ENCODE measurements at regions not wholly inside any gene's neighbourhood (a gene's known extent, or its start where the extent isn't known, plus 50 kb on each side); places are given as distances from the start of the nearest gene placed in this dataset.
"Not testable (repeated sequence)": the region's sequence is repeated elsewhere in the genome, so short reads cannot be mapped to it uniquely, and the experiment has no call there.

GRCh38 chr9:21708856-21709255 is 93.6 kb upstream of the MTAP start:
- no peak for DNase-seq

- no peak for DNase-seq
These were observed 92.9 kb upstream of the MTAP start for GRCh38 chr9:21709464-21710058.

- no peak for DNase-seq
These were observed 91.8 kb upstream of the MTAP start for GRCh38 chr9:21710548-21711191.

GRCh38 chr9:21711504-21711903 is 90.9 kb upstream of the MTAP start:
- DNase-seq: no peak

- DNase-seq: no peak
These were observed 87.0 kb upstream of the MTAP start for GRCh38 chr9:21715408-21715807.

- no peak for DNase-seq
These were observed 81.7 kb upstream of the MTAP start for GRCh38 chr9:21720758-21721157.

- DNase-seq: not testable (repeated sequence)
These were observed 75.0 kb upstream of the MTAP start for GRCh38 chr9:21727411-21727810.

GRCh38 chr9:21728781-21729180 is 73.7 kb upstream of the MTAP start:
- no peak for DNase-seq

GRCh38 chr9:21729648-21730047 is 72.8 kb upstream of the MTAP start:
- DNase-seq: no peak

GRCh38 chr9:21730899-21731298 is 71.5 kb upstream of the MTAP start:
- no peak for DNase-seq

GRCh38 chr9:21741151-21741550 is 61.3 kb upstream of the MTAP start:
- no peak for DNase-seq

- DNase-seq: no peak
These were observed 58.1 kb upstream of the MTAP start for GRCh38 chr9:21744320-21744719.

- DNase-seq: no peak
These were observed 57.6 kb upstream of the MTAP start for GRCh38 chr9:21744841-21745240.

- DNase-seq: no peak
These were observed 55.9 kb upstream of the MTAP start for GRCh38 chr9:21746550-21746949.

GRCh38 chr9:21747175-21747574 is 55.3 kb upstream of the MTAP start:
- no peak for DNase-seq

GRCh38 chr9:21750021-21750735 is 52.3 kb upstream of the MTAP start:
- no peak for DNase-seq

GRCh38 chr9:21751998-21752397 is 50.4 kb upstream of the MTAP start:
- DNase-seq: no peak

Measured in right forelimb (tissue), 1 donor.